ENCODE measurements at regions not wholly inside any gene's neighbourhood (a gene's known extent, or its start where the extent isn't known, plus 50 kb on each side); places are given as distances from the start of the nearest gene placed in this dataset.

GRCh38 chrX:151796576-151796975, 62.0 kb downstream of the CNGA2 start:
- DNase-seq (ENCODE audit: low read depth) = no peak

GRCh38 chrX:151801980-151802379, 67.4 kb downstream of the CNGA2 start:
- DNase-seq (ENCODE audit: low read depth) = peak; percentile 36

- no peak for DNase-seq (ENCODE audit: low read depth)
Observed at GRCh38 chrX:151806967-151807540, 72.5 kb downstream of the CNGA2 start.

- no peak for DNase-seq (ENCODE audit: low read depth)
Observed at GRCh38 chrX:151812661-151813060, 78.1 kb downstream of the CNGA2 start.

- DNase-seq (ENCODE audit: low read depth) = no peak
Observed at GRCh38 chrX:151814767-151815166, 80.2 kb downstream of the CNGA2 start.

GRCh38 chrX:151815398-151815797, 80.9 kb downstream of the CNGA2 start:
- DNase-seq (ENCODE audit: low read depth) = no peak

- no peak for DNase-seq (ENCODE audit: low read depth)
Observed at GRCh38 chrX:151816934-151817333, 82.4 kb downstream of the CNGA2 start.

- no peak for DNase-seq (ENCODE audit: low read depth)
Observed at GRCh38 chrX:151818828-151819227, 84.3 kb downstream of the CNGA2 start.

GRCh38 chrX:151821226-151821625, 86.7 kb downstream of the CNGA2 start:
- DNase-seq (ENCODE audit: low read depth) = no peak

GRCh38 chrX:151825007-151825406, 87.7 kb upstream of the MAGEA4 start:
- DNase-seq (ENCODE audit: low read depth) = no peak

GRCh38 chrX:151825925-151826485, 86.7 kb upstream of the MAGEA4 start:
- peak; percentile 8 for DNase-seq (ENCODE audit: low read depth)

GRCh38 chrX:151828439-151829080, 84.1 kb upstream of the MAGEA4 start:
- DNase-seq (ENCODE audit: low read depth) = no peak

GRCh38 chrX:151830911-151831310, 81.8 kb upstream of the MAGEA4 start:
- no peak for DNase-seq (ENCODE audit: low read depth)

- DNase-seq (ENCODE audit: low read depth) = peak; percentile 30
Observed at GRCh38 chrX:151852294-151852693, 60.4 kb upstream of the MAGEA4 start.

- no peak for DNase-seq (ENCODE audit: low read depth)
Observed at GRCh38 chrX:151854726-151855495, 57.8 kb upstream of the MAGEA4 start.

- DNase-seq (ENCODE audit: low read depth) = no peak
Observed at GRCh38 chrX:151859481-151859880, 53.2 kb upstream of the MAGEA4 start.

GRCh38 chrX:151860827-151861226, 51.9 kb upstream of the MAGEA4 start:
- no peak for DNase-seq (ENCODE audit: low read depth)

Data from HT1080 (cell line).